ENCODE measurements at regions not wholly inside any gene's neighbourhood (a gene's known extent, or its start where the extent isn't known, plus 50 kb on each side); places are given as distances from the start of the nearest gene placed in this dataset.
"Not testable (repeated sequence)": the region's sequence is repeated elsewhere in the genome, so short reads cannot be mapped to it uniquely, and the experiment has no call there.

DNA sequence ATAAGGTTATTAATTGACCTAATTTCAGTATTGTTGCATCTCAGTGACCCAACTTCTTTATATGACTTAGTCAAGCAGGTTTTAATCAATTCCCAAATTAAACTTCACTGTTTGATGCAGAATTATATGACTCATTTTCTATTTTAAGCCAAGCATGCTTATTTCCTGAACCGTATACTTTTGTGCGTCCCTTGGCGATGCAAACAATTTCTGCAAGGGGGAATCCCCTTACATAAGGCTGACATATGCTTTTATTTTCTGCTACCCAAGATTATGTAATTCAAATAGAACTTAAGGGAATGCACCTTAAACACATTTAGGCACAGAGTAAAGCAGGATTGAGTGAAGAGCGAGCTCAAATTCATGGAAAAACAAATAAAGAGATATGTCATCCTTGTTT is 303.9 kb downstream of the PDCD6IP start:
- peak in 1 of 2 donors; percentile 9 for DNase-seq (ENCODE audit: low read depth in 2 of 2)
- TF ChIP-seq, protein P1, sequence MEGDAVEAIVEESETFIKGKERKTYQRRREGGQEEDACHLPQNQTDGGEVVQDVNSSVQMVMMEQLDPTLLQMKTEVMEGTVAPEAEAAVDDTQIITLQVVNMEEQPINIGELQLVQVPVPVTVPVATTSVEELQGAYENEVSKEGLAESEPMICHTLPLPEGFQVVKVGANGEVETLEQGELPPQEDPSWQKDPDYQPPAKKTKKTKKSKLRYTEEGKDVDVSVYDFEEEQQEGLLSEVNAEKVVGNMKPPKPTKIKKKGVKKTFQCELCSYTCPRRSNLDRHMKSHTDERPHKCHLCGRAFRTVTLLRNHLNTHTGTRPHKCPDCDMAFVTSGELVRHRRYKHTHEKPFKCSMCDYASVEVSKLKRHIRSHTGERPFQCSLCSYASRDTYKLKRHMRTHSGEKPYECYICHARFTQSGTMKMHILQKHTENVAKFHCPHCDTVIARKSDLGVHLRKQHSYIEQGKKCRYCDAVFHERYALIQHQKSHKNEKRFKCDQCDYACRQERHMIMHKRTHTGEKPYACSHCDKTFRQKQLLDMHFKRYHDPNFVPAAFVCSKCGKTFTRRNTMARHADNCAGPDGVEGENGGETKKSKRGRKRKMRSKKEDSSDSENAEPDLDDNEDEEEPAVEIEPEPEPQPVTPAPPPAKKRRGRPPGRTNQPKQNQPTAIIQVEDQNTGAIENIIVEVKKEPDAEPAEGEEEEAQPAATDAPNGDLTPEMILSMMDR (IDR thresholded peaks at IDR 0.05; ENCODE audit: low read depth, low read length), result no peak
- no peak overlapping the region for H3K4me3 ChIP-seq (replicated peaks in 1 of 2; ENCODE audit: low read depth in 2 of 2, low read length in 2 of 2)

DNA sequence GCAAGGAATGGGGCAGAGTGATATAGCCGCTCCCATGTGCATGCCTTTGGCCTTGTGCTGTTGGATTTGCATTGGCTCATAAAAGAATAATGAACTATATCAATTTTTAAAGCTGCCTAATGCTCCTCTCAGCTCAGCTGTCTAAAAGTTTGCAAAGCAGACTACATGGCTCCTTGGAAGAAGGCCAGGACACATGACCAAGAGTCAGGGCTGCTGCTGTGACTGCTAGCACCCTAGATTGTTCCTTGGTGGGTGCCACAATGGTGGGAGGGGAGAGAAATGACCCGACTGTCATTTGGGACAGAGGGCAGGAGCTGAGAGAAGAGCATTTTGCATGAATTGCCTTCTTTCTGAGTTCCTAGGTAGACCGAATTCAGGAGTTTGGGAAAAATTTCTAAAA is 307.9 kb downstream of the PDCD6IP start:
- DNase-seq (ENCODE audit: low read depth in 2 of 2), result no peak
- TF ChIP-seq, protein P1 (IDR thresholded peaks at IDR 0.05; ENCODE audit: low read depth, low read length), result no peak
- no peak overlapping the region for H3K4me3 ChIP-seq (replicated peaks in 1 of 2; ENCODE audit: low read depth in 2 of 2, low read length in 2 of 2)

DNA sequence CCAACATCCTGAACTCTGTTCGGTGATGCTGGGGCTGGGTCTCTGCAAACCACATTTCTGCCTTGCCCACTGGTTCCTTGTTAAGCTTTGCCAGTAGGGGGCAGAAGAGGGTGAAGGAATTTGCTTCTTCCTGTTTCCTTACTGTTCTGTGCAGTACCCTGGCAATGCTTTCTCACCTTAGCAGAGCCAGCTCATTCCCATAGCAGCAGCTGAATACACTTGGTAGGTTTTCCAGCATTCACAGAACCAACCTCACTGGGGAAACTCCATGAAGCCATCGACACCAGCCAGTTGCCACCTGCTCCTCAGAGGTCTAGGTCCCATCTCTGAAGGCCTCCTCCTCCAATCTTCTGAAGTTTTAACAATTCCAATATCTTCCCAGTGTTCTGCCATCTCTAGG is 308.4 kb downstream of the PDCD6IP start:
- no peak overlapping the region for H3K4me3 ChIP-seq (replicated peaks in 1 of 2; ENCODE audit: low read depth in 2 of 2, low read length in 2 of 2)
- DNase-seq (ENCODE audit: low read depth in 2 of 2), result peak; percentile 10 to 63

DNA sequence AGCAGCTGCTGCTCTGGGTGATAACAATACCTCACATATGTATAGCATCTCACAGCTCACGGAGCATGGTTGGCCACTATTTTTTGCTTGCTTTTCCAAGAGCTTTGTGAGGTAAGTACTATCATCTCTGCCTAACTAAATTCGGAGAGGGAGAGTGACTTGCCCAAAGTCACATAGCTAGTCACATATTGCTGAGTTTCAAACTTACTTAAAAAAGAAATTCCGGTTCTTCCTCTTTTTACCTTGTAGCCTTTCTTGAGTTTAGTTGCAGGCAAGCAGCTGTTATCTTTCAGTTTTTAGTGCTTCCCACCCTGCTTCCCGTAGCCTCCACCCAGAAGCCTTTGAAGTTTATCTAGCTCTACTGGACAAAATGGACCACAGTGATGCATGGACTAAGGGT is 309.2 kb downstream of the PDCD6IP start:
- no peak overlapping the region for H3K4me3 ChIP-seq (replicated peaks in 1 of 2; ENCODE audit: low read depth in 2 of 2, low read length in 2 of 2)
- no peak for DNase-seq (ENCODE audit: low read depth in 2 of 2)
- TF ChIP-seq, protein P1 (IDR thresholded peaks at IDR 0.05; ENCODE audit: low read depth, low read length), result no peak

More for the DNA sequence above, 308.4 kb downstream of the PDCD6IP start:
- TF ChIP-seq, protein P1 (IDR thresholded peaks at IDR 0.05; ENCODE audit: low read depth, low read length), result peak; percentile 89

DNA sequence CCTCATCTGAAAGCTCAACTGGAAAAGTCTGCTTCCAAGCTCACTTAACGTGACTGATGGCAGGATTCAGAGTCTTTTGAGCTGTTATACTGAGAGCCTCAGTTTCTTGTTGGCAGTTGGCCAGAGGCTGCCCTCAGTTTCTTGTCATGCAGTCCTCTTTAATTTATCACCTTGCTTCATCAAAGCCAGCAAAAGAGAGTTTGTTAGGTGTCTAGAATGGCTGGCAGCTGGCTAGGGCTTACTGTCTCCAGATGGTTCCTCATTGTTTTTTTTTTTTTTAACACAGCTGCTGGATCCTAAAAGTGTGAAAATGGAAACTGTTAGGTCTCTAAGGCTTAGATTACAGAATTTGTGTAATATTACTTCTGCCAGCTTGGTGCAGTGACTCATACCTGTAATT is 310.6 kb downstream of the PDCD6IP start:
- no peak for DNase-seq (ENCODE audit: low read depth in 2 of 2)
- H3K4me3 ChIP-seq (replicated peaks in 1 of 2; ENCODE audit: low read depth in 2 of 2, low read length in 2 of 2), result no peak overlapping the region
- TF ChIP-seq, protein P1 (IDR thresholded peaks at IDR 0.05; ENCODE audit: low read depth, low read length), result no peak

DNA sequence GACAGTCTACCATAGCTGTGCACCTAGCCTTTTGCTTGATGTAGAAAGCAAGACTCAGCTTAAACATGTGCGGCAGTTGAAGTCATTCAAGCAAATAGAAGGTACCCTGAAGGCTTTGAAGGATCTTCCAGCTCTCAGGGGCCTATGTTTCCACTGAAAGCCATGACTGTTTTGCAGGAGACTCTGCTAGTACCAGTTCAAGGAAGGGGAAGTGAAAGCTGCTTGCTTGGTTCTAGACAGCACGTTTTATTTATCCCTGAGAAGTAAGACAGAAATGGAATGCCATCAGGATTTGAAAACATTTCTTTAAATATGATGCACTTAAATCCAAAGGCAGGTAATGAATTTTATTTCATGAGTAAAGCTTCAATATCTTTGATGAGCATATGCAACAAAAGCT is 311.4 kb downstream of the PDCD6IP start:
- no peak for DNase-seq (ENCODE audit: low read depth in 2 of 2)
- TF ChIP-seq, protein P1 (IDR thresholded peaks at IDR 0.05; ENCODE audit: low read depth, low read length), result no peak
- no peak overlapping the region for H3K4me3 ChIP-seq (replicated peaks in 1 of 2; ENCODE audit: low read depth in 2 of 2, low read length in 2 of 2)

DNA sequence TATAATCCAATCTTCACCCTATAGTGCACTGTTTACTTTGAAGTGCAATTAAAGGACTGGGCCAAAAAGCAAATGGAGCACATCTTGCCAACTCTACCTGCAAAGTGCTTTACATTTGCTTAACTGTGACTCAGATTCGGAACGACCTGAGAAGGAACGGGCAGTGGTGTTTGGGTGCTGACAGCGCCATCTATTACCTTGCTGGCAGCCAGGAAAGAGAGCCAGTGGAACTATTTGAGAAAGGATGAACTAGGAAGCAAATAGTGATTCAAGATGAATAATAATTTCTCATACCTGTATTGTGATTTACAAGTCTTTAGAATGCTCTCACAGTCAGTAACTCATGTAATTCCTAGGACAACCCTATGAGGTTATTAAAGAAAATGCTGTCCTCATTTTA is 312.9 kb downstream of the PDCD6IP start:
- TF ChIP-seq, protein P1 (IDR thresholded peaks at IDR 0.05; ENCODE audit: low read depth, low read length), result no peak
- no peak overlapping the region for H3K4me3 ChIP-seq (replicated peaks in 1 of 2; ENCODE audit: low read depth in 2 of 2, low read length in 2 of 2)
- DNase-seq (ENCODE audit: low read depth in 2 of 2), result no peak

DNA sequence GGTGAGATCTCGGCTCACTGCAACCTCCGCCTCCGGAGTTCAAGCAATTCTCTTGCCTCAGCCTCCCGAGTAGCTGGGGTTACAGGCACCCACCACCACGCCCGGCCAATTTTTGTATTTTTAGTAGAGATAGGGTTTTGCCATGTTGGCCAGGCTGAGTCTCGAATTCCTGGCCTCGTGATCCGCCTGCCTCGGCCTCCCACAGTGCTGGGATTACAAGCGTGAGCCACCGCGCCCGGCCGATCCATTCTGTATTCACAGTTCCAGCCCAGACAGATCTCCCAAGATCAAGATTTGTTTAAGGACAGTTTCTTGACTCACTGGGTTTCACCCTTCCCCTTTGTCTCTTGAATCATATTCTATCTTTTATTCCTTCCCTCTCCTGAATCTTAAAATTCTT is 313.8 kb downstream of the PDCD6IP start:
- not testable (repeated sequence) for DNase-seq (ENCODE audit: low read depth in 2 of 2); H3K4me3 ChIP-seq (replicated peaks in 1 of 2; ENCODE audit: low read depth in 2 of 2, low read length in 2 of 2)
